WTC11 (cell line): ENCODE measurements at regions not wholly inside any gene's neighbourhood (a gene's known extent, or its start where the extent isn't known, plus 50 kb on each side); places are given as distances from the start of the nearest gene placed in this dataset.
A peak's percentile ranks its signal among the peaks of the same experiment; 100 is the strongest.
"Not testable (repeated sequence)": the region's sequence is repeated elsewhere in the genome, so short reads cannot be mapped to it uniquely, and the experiment has no call there.

Experiments
- ATAC-seq: fragments of 200-7000 bp; cut with Tn5 transposase; 2 replicates; pipeline ENCODE4 v1.10.0; 2021; ENCODE audit warnings: mild to moderate bottlenecking, moderate library complexity
- CTCF ChIA-PET: fragments of 300-600 bp; sonication (Branson Sonifier 250); formaldehyde crosslinking; loops from one replicate; lab custom pipeline; 2021; ENCODE audit warnings: antibody characterized with exemption; lab: Charles Lee
- POLR2A ChIA-PET: fragments of 350-600 bp; sonication (Branson Sonifier 250); formaldehyde crosslinking; loops from one replicate; lab custom pipeline; 2021; ENCODE audit warnings: antibody characterized with exemption; lab: Charles Lee
- DNase-seq: peaks from one replicate; pipeline ENCODE4 v3.0.0; 2021; ENCODE audit warnings: low spot score
- H3K27ac Mint-ChIP-seq: 2 replicates; pipeline ENCODE4 v1.8.0; 2021; ENCODE audit warnings: mixed read lengths
- H3K27me3 Mint-ChIP-seq: 2 replicates; pipeline ENCODE4 v1.8.0; 2021; ENCODE audit warnings: low read depth, mild to moderate bottlenecking, moderate library complexity, mixed read lengths
- H3K36me3 Mint-ChIP-seq: 2 replicates; pipeline ENCODE4 v1.8.0; 2021; ENCODE audit warnings: mixed read lengths
- H3K4me1 Mint-ChIP-seq: 2 replicates; pipeline ENCODE4 v1.8.0; 2022; ENCODE audit warnings: mixed read lengths
- H3K4me3 Mint-ChIP-seq: 2 replicates; pipeline ENCODE4 v1.8.0; 2021; ENCODE audit warnings: mild to moderate bottlenecking, moderate library complexity, mixed read lengths
- H3K9me3 Mint-ChIP-seq: 2 replicates; pipeline ENCODE4 v1.8.0; 2021; ENCODE audit warnings: mixed read lengths
- FOXK1 ChIP-seq: sonication (generic); formaldehyde crosslinking; IDR thresholded peaks from 2 replicates; pipeline ENCODE4 v1.8.0; 2022; ENCODE audit warnings: mild to moderate bottlenecking, moderate library complexity, missing genetic modification reagents
- HMGA2 ChIP-seq: fragments of 250-450 bp; sonication (Bioruptor Pico); IDR thresholded peaks from 2 replicates; pipeline ENCODE4 v1.4.0; 2021; ENCODE audit warnings: mild to moderate bottlenecking, moderate library complexity
- HMGXB4 ChIP-seq: sonication (generic); formaldehyde crosslinking; IDR thresholded peaks from 2 replicates; pipeline ENCODE4 v1.8.1; 2023; ENCODE audit warnings: mild to moderate bottlenecking, moderate library complexity, missing genetic modification reagents
- IRF2 ChIP-seq: sonication (generic); formaldehyde crosslinking; IDR thresholded peaks from 2 replicates; pipeline ENCODE4 v1.8.0; 2022; ENCODE audit warnings: low read depth, missing genetic modification reagents, borderline replicate concordance
- MAX ChIP-seq: sonication (generic); formaldehyde crosslinking; IDR thresholded peaks from 2 replicates; pipeline ENCODE4 v1.8.0; 2022; ENCODE audit warnings: mild to moderate bottlenecking, missing genetic modification reagents
- MXD4 ChIP-seq: fragments of 250-450 bp; sonication (Bioruptor Pico); IDR thresholded peaks from 2 replicates; pipeline ENCODE4 v1.8.0; 2021; ENCODE audit warnings: mild to moderate bottlenecking, moderate library complexity, borderline replicate concordance
- MYBL2 ChIP-seq: sonication (generic); formaldehyde crosslinking; IDR thresholded peaks from 2 replicates; pipeline ENCODE4 v1.8.1; 2023; ENCODE audit warnings: mild to moderate bottlenecking, moderate library complexity, missing genetic modification reagents
- NFATC4 ChIP-seq: fragments of 250-450 bp; sonication (Bioruptor Pico); IDR thresholded peaks from 2 replicates; pipeline ENCODE4 v1.9.0; 2021; ENCODE audit warnings: mild to moderate bottlenecking
- NFYB ChIP-seq: sonication (generic); formaldehyde crosslinking; conservative IDR thresholded peaks from 2 replicates; pipeline ENCODE4 v1.8.0; 2022; ENCODE audit warnings: low read depth, missing genetic modification reagents
- NR1H2 ChIP-seq: sonication (generic); formaldehyde crosslinking; IDR thresholded peaks from 2 replicates; pipeline ENCODE4 v1.9.0; 2021; ENCODE audit warnings: mild to moderate bottlenecking, moderate library complexity, missing genetic modification reagents
- SMAD4 ChIP-seq: sonication (generic); formaldehyde crosslinking; IDR thresholded peaks from 2 replicates; pipeline ENCODE4 v1.8.0; 2022; ENCODE audit warnings: mild to moderate bottlenecking, missing genetic modification reagents
- ZBTB21 ChIP-seq: sonication (generic); formaldehyde crosslinking; IDR thresholded peaks from 2 replicates; pipeline ENCODE4 v1.8.1; 2023; ENCODE audit warnings: mild to moderate bottlenecking, missing genetic modification reagents, borderline replicate concordance
- ZNF219 ChIP-seq: sonication (generic); formaldehyde crosslinking; IDR thresholded peaks from 2 replicates; pipeline ENCODE4 v1.8.0; 2023; ENCODE audit warnings: missing genetic modification reagents, mild to moderate bottlenecking, borderline replicate concordance
- ZNF671 ChIP-seq: fragments of 250-450 bp; sonication (Bioruptor Pico); IDR thresholded peaks from 2 replicates; pipeline ENCODE4 v1.8.0; 2021; ENCODE audit warnings: mild to moderate bottlenecking
- TF ChIP-seq, protein P1 (sequence below): sonication (generic); formaldehyde crosslinking; IDR thresholded peaks from 2 replicates; pipeline ENCODE4 v1.8.1; 2023; ENCODE audit warnings: mild to moderate bottlenecking, missing genetic modification reagents, moderate library complexity
- TF ChIP-seq, protein P2 (sequence below): fragments of 200-600 bp; IDR thresholded peaks from 2 replicates; pipeline ENCODE4 v1.8.0; 2022; ENCODE audit warnings: antibody characterized with exemption

DNA sequence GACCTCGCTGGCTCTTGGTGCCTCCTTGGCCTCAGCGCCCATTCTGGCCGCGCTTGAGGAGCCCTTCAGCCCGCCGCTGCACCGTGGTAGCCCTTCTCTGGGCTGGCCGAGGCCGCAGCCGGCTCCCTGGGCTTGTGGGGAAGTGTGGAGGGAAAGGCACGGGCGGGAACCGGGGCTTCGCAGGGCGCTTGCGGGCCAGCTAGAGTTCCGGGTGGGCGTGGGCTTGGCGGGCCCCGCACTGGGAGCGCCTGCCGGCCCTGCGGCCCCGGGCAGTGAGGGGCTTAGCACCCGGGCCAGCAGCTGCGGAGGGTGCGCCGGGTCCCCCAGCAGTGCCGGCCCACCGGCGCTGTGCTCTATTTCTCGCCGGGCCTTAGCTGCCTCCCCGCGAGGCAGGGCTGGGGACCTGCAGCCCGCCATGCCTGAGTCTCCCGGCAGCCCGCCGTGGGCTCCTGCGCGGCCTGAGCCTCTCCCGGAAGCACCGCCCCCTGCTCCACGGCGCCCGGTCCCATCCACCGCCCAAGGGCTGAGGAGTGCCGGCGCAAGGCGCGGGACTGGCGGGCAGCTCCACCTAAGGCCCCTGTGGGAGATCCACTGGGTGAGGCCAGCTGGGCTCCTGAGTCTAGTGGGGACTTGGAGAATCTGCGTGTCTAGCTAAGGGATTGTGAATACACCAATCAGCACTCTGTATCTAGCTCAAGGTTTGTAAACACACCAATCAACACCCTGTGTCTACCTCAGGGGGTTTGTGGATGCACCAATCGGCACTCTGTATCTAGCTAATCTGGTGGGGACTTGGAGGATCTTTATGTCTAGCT, 141.1 kb downstream of the SLCO4C1 start:
- peak; percentile 77 for ATAC-seq
- peaks cover 21% of the 10 kb centered on the region for H3K27me3 Mint-ChIP-seq

DNA sequence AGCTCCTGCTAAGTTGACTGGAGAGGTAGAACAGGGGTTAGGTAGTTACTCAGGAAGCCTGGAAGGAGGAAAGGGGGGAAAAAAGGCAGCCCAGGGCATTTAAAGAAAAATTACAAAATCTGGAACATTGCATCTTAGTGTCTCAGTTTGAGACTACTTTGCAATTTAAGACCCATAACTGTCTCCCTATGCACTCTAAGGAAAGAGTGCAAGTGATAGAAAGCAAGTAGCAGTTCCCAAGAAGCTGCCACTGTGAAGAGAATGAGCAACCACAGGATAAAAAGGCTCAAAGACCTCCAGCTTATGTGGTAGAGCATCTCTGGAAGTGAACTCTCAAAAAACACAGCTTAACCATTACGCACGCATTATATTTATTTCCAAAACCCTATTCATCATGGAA, 141.8 kb downstream of the SLCO4C1 start:
- peaks cover 14% of the 10 kb centered on the region for H3K9me3 Mint-ChIP-seq
- peak overlapping the region; percentile 69 for H3K4me3 Mint-ChIP-seq
- DNase-seq (no peak), ATAC-seq (no peak)
- peaks cover 8% of the 10 kb centered on the region; the same call in 1 of the 2 replicates for H3K36me3 Mint-ChIP-seq
- TF ChIP-seq NR1H2 (CRISPR knock-in tag) (no peak), SMAD4 (CRISPR knock-in tag) (no peak), ZBTB21 (no peak), ZNF671 (no peak), MXD4 (CRISPR knock-in tag) (no peak), FOXK1 (no peak), HMGA2 (CRISPR knock-in tag) (no peak), MYBL2 (CRISPR knock-in tag) (no peak), NFATC4 (CRISPR knock-in tag) (no peak)
- TF ChIP-seq, protein P1, sequence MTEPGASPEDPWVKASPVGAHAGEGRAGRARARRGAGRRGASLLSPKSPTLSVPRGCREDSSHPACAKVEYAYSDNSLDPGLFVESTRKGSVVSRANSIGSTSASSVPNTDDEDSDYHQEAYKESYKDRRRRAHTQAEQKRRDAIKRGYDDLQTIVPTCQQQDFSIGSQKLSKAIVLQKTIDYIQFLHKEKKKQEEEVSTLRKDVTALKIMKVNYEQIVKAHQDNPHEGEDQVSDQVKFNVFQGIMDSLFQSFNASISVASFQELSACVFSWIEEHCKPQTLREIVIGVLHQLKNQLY: no peak
- H3K4me1 Mint-ChIP-seq: peaks cover 14% of the 10 kb centered on the region
- no peak overlapping the region for H3K27ac Mint-ChIP-seq
- ChIA-PET CTCF (interaction anchor here (1.3 to 2.6 kb wide), 6 partner anchors 9 to 212 kb away, joined by 3 to 22 read pairs (median 4); partner anchors contain the start of gene SLCO4C1), POLR2A (no interaction called here)
- peaks cover 21% of the 10 kb centered on the region for H3K27me3 Mint-ChIP-seq

More for the DNA sequence above, 141.1 kb downstream of the SLCO4C1 start:
- TF ChIP-seq MAX (CRISPR knock-in tag) (peak; percentile 45; the same call in 1 of the 2 replicates), HMGXB4 (CRISPR knock-in tag) (0 out of 2 replicates have a peak, but pooled peaks have one; percentile 34), NFYB (peak; percentile 37; the same call in 1 of the 2 replicates)
- ChIA-PET POLR2A (interaction anchor here (0.6 kb wide), 1 partner anchor 1983 kb away, joined by 3 read pairs; no protein-coding TSS in a partner anchor), CTCF (interaction anchor here (1.3 to 2.6 kb wide), 7 partner anchors 10 to 212 kb away, joined by 3 to 22 read pairs (median 4); partner anchors contain the start of gene SLCO4C1)
- H3K36me3 Mint-ChIP-seq, H3K27ac Mint-ChIP-seq: not testable (repeated sequence)
- peaks cover 18% of the 10 kb centered on the region for H3K9me3 Mint-ChIP-seq
- peaks cover 14% of the 10 kb centered on the region for H3K4me1 Mint-ChIP-seq
- peak overlapping the region; percentile 69 for H3K4me3 Mint-ChIP-seq
- peak; percentile 53 for DNase-seq

GRCh38 chr5:102153003-102153759, 142.9 kb downstream of the SLCO4C1 start:
- Mint-ChIP-seq H3K9me3 (peaks cover 14% of the 10 kb centered on the region), H3K27ac (no peak overlapping the region), H3K4me3 (0 out of 2 replicates have a peak overlapping the region, but pooled peaks have one; percentile 7), H3K4me1 (peaks cover 14% of the 10 kb centered on the region), H3K36me3 (peaks cover 8% of the 10 kb centered on the region; the same call in 1 of the 2 replicates), H3K27me3 (peaks cover 21% of the 10 kb centered on the region)
- ATAC-seq (peak; percentile 89), DNase-seq (peak; percentile 24)
- TF ChIP-seq ZNF219: no peak
- TF ChIP-seq, protein P2, sequence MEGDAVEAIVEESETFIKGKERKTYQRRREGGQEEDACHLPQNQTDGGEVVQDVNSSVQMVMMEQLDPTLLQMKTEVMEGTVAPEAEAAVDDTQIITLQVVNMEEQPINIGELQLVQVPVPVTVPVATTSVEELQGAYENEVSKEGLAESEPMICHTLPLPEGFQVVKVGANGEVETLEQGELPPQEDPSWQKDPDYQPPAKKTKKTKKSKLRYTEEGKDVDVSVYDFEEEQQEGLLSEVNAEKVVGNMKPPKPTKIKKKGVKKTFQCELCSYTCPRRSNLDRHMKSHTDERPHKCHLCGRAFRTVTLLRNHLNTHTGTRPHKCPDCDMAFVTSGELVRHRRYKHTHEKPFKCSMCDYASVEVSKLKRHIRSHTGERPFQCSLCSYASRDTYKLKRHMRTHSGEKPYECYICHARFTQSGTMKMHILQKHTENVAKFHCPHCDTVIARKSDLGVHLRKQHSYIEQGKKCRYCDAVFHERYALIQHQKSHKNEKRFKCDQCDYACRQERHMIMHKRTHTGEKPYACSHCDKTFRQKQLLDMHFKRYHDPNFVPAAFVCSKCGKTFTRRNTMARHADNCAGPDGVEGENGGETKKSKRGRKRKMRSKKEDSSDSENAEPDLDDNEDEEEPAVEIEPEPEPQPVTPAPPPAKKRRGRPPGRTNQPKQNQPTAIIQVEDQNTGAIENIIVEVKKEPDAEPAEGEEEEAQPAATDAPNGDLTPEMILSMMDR: 0 out of 2 replicates have a peak, but pooled peaks have one; percentile 23
- no peak for TF ChIP-seq IRF2 (CRISPR knock-in tag)
- POLR2A ChIA-PET: no interaction called here
- CTCF ChIA-PET: interaction anchor here (1.0 to 1.6 kb wide), 3 partner anchors 63 to 211 kb away, joined by 3 to 6 read pairs (median 4); no protein-coding TSS in a partner anchor
